Neural cell (in vitro differentiated cells): ENCODE measurements at regions not wholly inside any gene's neighbourhood (a gene's known extent, or its start where the extent isn't known, plus 50 kb on each side); places are given as distances from the start of the nearest gene placed in this dataset.

Experiments used
- CTCF ChIP-seq: fragments of 450-650 bp; IDR thresholded peaks from 2 replicates; pipeline ENCODE4 v1.5.1; 2014; ENCODE audit warnings: antibody characterized with exemption, mild to moderate bottlenecking, moderate library complexity; ENCODE audit not compliant: poor library complexity, severe bottlenecking
- EP300 ChIP-seq: fragments of 450-650 bp; conservative IDR thresholded peaks from 2 replicates; pipeline ENCODE4 v1.6.1; 2014; ENCODE audit warnings: antibody characterized with exemption, mild to moderate bottlenecking, moderate library complexity; ENCODE audit not compliant: poor library complexity, severe bottlenecking
- EZH2 ChIP-seq: fragments of 200-600, 300-800 bp; shearing (Covaris generic), sonication (generic); IDR thresholded peaks from 2 replicates; pipeline ENCODE4 v1.6.1; 2014; ENCODE audit warnings: antibody characterized with exemption, low read length, borderline replicate concordance, mild to moderate bottlenecking; ENCODE audit not compliant: insufficient read depth, poor library complexity, severe bottlenecking
- MXI1 ChIP-seq: fragments of 450-650 bp; conservative IDR thresholded peaks from 2 replicates; pipeline ENCODE4 v1.6.1; 2014; ENCODE audit warnings: antibody characterized with exemption, mild to moderate bottlenecking; ENCODE audit not compliant: poor library complexity, severe bottlenecking
- POLR2AphosphoS5 ChIP-seq: IDR thresholded peaks from 2 replicates; pipeline ENCODE4 v1.6.1; 2012

- TF ChIP-seq CTCF (no peak), EZH2 (no peak), POLR2AphosphoS5 (no peak), EP300 (no peak), MXI1 (no peak)
These were observed 69.8 kb upstream of the IFNG-AS1 start for GRCh38 chr12:67919406-67919805.
